OCI-LY7 (cell line): ENCODE measurements at regions not wholly inside any gene's neighbourhood (a gene's known extent, or its start where the extent isn't known, plus 50 kb on each side); places are given as distances from the start of the nearest gene placed in this dataset.

Experiments
- CTCF ChIP-seq: fragments of 200-600 bp; sonication (generic); conservative IDR thresholded peaks from 2 replicates; pipeline ENCODE4 v1.5.1; 2014; ENCODE audit warnings: mild to moderate bottlenecking, antibody characterized with exemption, low read length, moderate library complexity, mixed read lengths
- EZH2phosphoT487 ChIP-seq: fragments of 200-600 bp; sonication (generic); IDR thresholded peaks from 2 replicates; pipeline ENCODE4 v1.6.1; 2018; ENCODE audit warnings: low read depth, borderline replicate concordance, mild to moderate bottlenecking, mixed run types, antibody characterized with exemption, low read length, moderate library complexity, mixed read lengths

GRCh38 chr22:48091656-48092223, 1329.3 kb downstream of the TBC1D22A start:
- no peak for TF ChIP-seq CTCF
- TF ChIP-seq EZH2phosphoT487: no peak
